GDM1 (cell line): ENCODE measurements at regions not wholly inside any gene's neighbourhood (a gene's known extent, or its start where the extent isn't known, plus 50 kb on each side); places are given as distances from the start of the nearest gene placed in this dataset.
"Not testable (repeated sequence)": the region's sequence is repeated elsewhere in the genome, so short reads cannot be mapped to it uniquely, and the experiment has no call there.

Experiments used
- DNase-seq: peaks from one replicate; lab custom pipeline; 2025; lab: John Stamatoyannopoulos, UW

DNA sequence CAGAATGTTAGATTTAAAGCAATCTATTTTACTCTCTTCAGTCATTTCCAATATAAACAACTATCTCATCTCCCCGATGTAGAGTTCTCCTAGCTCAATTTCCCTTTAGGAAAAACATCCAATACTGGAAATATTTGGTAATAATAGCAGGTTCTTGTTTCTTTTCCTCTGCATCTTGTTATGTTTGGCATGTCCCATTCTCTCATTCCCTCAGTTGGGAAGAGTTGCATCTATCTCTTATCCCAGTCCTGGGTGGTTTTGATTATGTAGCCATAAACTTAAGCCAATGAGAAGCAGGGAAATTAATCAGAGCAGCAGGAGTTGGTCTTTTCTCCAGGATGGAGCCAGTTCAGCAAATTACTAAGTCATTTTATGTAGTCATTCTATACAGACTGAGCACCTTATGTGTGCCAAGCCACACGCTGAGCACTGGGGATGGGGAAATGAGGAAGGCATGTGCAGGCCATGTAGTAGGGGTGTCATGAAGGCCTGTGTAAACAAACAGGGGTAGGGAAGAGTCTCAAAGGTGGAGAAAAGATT, 418.2 kb upstream of the NFIA start:
- no peak for DNase-seq

GRCh38 chr1:60662486-60663044, 419.8 kb upstream of the NFIA start:
- DNase-seq: no peak

GRCh38 chr1:60657926-60658325, 424.4 kb upstream of the NFIA start:
- no peak for DNase-seq

DNA sequence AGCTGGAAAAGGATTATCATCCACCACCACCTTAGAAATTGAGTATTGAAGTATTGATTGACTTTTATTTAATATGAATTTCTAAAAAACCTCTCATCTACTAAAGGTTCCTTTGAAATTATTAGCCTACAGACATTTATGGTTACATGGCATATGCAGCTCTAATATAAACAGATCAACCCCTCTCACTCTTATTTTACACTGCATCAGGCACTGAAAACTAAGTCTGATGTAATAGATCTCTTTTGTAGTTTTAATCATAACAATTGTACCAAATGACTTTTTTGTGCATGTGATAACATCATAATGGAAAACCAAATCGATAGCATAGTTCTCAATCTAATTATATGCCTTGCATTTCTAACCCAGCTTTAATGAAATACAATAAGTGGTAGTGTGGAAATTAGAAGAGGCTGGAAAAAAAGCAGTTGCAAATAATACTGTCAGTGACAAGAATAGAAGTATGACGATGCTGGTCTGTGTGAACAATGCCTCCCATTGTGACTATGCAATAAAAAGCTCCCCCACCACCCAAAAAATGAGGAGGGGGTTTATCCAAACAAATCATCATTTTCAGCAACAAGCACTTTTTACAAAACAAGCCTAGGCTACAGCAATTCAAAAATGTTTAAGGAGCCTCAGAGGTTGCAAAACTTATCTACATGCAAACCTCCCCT, 426.5 kb upstream of the NFIA start:
- no peak for DNase-seq

DNA sequence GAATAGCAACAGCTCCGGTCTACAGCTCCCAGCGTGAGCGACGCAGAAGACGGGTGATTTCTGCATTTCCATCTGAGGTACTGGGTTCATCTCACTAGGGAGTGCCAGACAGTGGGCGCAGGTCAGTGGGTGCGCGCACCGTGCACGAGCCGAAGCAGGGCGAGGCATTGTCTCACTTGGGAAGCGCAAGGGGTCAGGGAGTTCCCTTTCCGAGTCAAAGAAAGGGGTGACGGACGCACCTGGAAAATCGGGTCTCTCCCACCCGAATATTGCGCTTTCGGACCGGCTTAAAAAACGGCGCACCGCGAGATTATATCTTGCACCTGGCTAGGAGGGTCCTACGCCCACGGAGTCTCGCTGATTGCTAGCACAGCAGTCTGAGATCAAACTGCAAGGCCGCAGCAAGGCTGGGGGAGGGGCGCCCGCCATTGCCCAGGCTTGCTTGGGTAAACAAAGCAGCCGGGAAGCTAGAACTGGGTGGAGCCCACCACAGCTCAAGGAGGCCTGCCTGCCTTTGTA, 442.3 kb upstream of the NFIA start:
- DNase-seq: not testable (repeated sequence)

DNA sequence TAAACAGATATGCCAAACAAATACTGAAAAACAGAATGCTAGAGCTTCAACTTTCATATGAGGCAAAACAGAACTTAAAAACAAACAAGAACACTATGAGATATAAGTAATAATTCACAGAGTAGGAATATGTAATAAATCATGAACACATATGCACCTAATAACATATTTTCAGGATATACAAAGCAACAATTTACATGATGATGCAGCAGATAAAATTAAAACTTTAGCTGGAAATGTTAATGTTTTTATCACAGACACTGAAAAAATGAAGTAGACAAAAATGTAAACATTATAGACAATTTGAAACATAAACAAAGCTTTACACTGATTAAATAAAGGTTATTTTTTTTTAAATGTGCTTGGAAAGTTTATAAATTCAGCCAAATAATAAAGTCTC, 443.1 kb upstream of the NFIA start:
- DNase-seq: no peak

DNA sequence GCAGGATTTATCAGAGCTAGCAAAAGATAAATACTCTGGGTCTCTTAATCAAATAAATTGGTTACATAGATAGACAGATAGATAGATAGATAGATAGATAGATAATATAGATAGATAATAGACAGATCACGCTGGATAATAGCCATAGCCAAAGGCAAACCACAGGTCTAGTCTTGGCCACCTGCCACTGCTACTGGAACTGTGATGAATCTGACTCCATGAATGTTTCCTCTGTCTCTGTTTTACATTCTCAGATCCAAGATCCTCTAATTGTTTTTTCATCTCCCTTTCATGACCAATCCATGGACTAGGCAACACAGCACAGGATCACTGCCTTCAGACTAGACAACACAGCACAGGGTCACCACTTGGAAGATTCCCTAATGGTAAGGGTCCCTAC, 444.7 kb upstream of the NFIA start:
- no peak for DNase-seq

GRCh38 chr1:60636946-60637345, 445.4 kb upstream of the NFIA start:
- no peak for DNase-seq

DNA sequence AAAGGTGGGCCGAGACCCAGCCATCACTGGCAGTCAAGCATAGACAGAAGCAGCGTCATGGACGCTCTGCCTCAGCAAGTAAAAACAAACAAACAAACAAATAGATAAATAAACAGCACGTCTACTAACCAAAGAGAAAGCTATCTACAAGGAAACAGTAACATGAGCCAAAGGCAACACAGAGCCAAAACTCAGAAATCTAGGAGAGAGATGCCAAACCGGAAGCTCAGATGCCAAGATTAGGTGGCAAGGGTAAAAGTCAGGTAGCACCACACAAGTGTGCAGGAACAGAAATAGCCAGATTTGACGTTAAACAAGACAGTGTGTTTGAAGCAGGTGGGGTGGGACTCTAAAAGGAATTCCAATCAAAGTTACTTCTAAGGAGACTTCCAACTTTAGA, 448.3 kb upstream of the NFIA start:
- DNase-seq: no peak

GRCh38 chr1:60622486-60622885, 459.9 kb upstream of the NFIA start:
- no peak for DNase-seq

DNA sequence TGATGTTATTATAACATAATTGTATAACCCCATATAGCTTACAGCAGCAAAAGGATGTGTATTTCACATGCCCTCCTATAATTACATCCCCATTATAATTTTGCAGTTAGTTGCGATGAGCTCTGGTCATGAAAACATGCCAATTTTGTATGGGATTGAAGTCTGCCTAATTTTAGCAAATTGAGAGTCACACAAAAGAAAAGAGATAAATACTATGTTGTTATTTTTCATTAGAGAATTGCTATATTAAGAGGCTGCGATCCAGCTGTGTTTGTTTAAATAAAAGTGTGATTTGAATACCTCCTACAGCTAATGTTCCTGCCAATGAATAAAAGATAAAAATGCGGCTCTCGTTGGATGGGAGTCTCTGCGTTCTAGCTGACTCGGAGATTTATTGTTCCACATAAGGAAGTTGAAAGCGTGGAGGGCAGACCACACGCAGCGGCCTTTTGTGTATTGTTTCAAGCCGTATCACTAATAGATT, 461.0 kb upstream of the NFIA start:
- DNase-seq: no peak

GRCh38 chr1:60620087-60620486, 462.3 kb upstream of the NFIA start:
- no peak for DNase-seq

- no peak for DNase-seq
Observed at GRCh38 chr1:60619581-60619980, 462.8 kb upstream of the NFIA start.

- no peak for DNase-seq
Observed at GRCh38 chr1:60615666-60616065, 466.7 kb upstream of the NFIA start.

GRCh38 chr1:60612790-60613189, 469.6 kb upstream of the NFIA start:
- DNase-seq: no peak

GRCh38 chr1:60606921-60607320, 475.4 kb upstream of the NFIA start:
- not testable (repeated sequence) for DNase-seq

DNA sequence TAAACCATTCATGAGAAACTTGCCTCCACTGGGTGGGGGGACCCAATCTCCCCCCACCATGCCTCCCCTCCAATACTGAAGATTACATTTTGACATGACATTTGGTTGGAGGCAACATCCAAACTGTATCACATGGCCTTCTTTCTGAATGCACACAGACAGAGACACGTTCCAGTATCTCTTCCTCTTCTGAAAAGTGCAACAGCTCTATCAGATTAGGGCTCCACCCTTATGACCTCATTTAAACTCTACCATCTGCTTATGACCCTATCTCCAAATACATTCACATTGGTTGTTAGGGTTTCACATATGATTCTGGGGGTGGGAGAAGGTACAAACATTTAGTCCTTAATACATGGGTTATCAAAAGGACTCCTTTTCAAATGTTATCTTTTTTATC, 481.8 kb upstream of the NFIA start:
- DNase-seq: no peak

- DNase-seq: no peak
Observed at GRCh38 chr1:60599574-60599973, 482.8 kb upstream of the NFIA start.

DNA sequence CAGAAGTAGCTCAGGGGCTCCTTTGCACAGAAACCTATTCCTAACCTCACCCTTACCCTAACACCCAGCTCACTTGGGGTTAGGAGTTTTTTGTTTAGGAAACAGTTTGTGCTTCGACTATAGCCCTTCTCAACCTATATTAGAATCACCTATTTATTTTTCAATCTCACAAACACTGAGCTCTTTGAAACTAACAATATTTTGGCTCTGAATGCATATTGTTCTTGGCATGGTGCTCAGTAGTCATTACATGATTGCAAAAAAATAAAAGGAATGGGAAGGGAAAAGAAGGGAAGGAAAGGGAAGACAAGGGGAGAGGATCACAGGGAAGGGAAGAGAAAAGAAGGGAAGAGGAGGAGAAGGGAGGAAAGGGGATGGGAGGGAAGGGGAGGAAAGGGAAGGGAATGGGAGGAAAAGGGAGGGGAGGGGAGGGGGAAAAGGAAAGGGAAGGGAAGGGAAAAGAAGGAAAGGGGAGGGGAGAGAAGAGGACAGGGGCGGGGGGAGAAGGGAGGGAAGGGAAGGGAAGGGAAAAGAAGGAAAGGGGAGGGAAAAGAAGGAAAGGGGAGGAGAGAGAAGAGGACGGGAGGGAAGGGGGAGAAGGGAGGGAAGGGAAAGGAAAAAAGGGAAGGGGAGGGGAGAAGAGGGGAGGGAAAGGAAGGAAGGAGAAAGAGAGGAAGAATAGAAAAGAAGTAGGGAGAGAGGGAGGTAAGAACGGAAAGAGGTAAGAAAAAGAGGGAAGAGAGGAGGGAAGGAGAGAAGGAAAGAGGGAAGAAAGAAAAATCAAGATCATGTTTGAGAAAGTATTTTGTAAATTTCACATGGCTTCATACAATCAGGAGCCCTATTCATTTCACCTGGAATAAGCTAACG, 484.1 kb upstream of the NFIA start:
- DNase-seq: no peak

- no peak for DNase-seq
Observed at GRCh38 chr1:60596791-60597750, 485.3 kb upstream of the NFIA start.

- DNase-seq: no peak
Observed at GRCh38 chr1:60591583-60591982, 490.8 kb upstream of the NFIA start.
